Retina (tissue), 1 donor: ENCODE measurements at regions not wholly inside any gene's neighbourhood (a gene's known extent, or its start where the extent isn't known, plus 50 kb on each side); places are given as distances from the start of the nearest gene placed in this dataset.

Experiments used
- DNase-seq: peaks from one replicate; pipeline ENCODE4 v3.0.0-alpha.2; 2016

DNA sequence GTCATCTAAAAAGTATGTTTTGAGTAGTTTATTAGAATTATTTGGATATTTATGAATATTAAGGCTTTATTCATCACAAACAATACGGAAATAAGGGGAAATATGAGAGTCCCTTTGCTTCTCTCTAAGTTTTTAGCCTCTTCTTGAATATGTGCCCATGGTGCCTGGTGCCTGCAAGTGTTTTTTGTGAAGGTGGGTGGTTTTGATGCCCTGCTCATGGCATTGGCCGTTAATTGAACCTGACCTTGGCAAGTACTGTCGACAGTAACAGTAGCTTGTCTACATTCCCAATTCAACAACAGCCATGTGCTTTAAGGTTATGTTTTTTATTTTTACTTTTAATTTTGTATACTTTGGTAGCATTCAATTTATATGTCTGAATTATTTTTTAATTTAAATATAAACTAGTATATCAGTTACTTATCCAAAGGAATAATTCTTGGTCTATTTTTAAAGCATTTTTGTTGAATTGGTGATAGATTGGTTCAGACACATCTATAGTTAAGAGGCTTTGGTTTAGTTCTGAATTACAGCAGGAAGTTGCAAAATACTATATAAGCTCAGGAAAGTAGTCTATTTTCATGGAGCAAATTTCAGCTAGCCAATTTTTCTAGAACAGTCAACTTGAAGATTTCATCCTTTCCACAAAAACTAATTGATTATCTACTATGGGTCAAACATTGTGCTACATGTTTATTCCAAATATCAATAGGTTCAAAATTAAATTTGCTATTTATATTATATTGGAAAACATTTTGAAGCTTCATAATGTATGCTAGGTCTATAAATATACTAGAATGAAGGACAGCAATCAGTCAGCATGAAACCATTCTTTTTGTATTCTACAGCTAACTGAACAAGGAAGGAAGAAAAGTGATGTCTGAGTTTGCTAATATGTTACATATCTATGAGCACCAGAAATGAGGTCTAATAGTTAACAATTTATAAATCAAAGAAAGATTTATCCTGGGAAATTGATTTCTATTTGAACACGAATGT lies 184.4 kb downstream of the MRPL39 start:
- DNase-seq: no peak

DNA sequence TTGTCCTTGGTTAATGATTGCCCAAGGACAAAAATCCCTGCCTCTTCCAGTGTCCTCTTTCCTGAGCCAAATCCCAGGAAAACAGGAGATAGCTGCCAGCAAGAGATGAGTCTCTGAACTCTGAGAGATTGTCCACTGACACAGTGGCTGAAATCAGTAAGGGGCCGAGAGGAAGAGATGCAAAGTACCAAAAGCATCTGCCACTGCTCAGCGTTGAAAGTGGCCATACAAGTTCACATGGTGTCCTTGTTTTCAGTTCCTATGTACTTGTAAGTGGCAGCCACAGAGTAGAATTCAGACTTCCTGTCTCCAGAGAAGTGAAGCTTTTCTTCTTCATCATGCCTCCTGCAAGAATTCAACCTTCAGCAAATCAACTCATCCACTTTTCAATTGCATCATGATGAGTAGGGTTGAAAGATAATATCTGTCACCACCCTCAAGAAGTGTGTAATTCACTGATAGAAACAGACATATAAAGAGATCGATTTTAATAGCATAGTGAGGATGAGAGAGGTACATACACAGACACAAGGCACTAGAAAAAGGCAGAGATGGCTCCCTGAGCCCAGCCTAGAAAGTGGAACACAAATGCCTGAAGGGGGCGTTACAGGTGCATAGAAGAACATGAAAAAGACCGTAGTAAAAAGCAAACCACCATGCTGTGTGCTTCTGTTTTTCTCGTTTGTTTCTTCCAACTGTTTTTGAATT lies 185.8 kb downstream of the MRPL39 start:
- DNase-seq: no peak

DNA sequence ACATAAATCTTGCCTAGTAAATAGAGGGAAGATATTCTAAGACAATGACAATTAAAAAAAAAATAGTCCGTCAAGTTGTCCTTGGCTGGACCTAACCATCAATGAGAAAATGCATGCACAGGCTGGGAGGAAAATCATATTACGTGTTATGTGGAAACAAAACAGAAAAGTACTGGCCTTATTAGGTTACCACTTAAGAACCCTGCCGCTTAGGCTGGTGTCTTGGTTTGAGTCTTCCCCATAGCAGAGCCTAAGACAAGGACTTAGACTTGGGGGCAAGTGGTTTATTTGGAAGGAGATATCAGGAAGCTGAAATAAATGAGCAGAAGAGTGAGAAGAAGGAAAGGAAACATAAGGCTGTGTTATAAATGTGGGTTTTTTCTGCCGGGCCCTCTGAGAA lies 186.4 kb downstream of the MRPL39 start:
- DNase-seq: no peak

DNA sequence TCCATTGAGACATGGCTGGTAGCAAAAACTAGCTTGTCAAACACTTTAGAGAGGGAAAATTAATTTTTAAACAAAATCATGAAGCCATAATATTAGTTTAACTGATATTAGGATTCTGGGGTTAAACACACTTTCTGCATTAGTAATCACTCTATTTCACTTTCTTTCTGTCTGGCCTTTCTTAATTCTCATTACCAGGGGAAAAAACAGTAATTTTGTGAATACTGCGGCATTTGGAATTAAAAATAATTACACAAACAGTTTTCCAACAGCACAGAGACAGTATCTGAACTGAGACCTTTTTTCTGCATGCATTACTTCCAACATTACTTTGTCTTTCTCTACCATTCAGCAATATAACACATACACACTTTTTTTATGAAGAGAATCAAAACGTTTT lies 190.6 kb downstream of the MRPL39 start:
- no peak for DNase-seq

DNA sequence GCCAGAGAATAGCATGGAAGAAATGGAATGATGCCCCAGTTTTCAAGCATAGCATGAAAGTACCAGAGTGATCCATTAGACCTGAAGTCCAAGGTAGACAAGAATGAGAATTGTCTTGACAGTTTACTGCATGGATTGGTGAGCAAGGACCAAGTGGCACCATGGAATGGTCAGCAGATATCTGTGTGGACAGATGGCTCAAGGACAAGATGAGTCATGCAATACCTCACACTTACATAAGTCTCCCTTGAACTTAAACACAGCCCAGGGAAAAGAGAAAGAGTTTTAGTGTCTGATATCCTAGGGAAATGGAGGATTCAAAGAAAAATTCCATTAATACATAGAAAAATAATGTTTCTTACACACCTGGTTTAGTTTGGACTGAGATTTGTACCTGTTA lies 195.2 kb downstream of the MRPL39 start:
- DNase-seq: no peak

DNA sequence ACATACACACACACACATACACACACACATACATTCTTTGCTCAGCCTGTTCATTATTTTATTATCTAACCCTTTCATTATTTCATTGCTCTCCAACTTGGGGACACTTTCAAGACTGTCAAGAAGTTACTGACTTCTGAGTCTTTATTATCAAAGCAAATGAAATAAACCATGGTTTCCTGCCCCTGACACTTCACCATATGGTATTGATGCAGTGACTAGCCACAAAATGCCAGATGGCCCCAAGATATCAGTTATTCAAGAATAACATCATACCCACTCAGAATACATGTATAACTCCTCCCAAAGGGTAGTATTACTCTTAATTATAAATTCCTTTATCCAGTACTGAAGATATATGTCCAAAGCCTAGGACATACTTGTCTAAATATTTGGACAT lies 197.3 kb downstream of the MRPL39 start:
- no peak for DNase-seq

DNA sequence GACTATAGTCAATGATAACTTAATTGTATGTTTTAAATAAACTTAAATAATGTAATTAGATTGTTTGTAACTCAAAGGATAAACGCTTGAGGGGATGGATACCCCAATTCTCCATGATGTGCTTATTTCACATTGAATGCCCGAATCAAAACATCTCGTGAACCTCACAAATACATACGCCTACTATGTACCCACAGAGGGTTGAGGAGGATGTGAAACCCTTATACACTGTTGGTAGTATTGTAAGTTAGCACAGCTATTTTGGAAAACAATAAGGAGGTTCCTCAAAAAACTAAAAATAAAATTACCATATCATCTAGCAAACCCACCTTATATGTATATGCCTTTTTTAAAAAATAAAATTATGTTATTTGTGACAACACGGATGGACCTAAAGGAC lies 198.6 kb downstream of the MRPL39 start:
- DNase-seq: no peak

DNA sequence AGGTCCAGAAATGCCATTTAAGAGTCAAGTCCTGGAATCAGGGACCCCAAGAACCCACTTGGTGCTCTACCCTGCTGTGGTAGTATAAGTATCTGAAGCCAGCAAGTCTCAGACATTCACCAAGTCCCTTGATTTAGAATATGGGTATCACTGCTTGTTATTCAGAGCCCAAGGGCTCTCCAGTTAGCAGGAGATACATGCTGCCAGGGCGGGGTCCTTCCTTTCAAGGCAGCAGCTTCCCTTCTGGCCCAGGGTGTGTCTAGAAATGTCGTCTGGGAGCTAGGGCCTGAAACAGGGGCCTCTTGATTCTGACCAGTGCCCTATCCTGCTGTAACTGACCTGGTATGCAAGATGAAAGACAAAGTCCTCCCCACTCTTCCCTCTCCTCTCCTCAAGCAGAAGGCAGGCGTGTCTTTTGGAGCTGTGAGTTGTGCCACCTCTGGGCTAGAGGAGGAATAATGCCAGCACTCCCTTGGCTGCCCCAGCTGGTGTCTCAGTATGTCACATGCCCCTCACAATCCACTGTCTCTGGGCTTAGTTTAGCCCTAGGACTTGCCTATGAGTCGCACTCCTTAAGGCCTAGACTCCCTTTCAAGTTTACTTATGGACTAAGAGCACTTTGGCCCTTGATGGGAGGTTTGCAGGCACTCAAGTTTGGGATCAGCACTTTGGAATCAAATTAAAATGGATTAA lies 200.2 kb downstream of the MRPL39 start:
- DNase-seq: no peak

DNA sequence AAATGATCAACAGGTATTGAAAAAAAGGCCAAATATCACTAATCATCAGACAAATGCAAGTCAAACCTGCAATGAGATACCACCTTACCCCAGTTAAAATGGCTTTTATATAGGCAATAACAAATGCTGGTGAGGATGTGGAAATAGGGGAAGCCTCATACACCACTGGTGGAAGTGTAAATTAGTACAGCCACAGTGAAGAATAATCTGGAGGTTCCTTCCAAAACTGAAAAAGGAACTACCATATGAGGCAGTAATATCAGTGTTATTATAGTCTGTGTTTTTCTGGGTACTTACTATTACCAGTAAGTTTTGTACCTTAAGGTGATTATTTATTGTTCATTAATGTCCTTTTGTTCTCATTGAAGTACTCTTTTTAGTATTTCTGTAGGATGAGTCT lies 201.3 kb downstream of the MRPL39 start:
- no peak for DNase-seq

DNA sequence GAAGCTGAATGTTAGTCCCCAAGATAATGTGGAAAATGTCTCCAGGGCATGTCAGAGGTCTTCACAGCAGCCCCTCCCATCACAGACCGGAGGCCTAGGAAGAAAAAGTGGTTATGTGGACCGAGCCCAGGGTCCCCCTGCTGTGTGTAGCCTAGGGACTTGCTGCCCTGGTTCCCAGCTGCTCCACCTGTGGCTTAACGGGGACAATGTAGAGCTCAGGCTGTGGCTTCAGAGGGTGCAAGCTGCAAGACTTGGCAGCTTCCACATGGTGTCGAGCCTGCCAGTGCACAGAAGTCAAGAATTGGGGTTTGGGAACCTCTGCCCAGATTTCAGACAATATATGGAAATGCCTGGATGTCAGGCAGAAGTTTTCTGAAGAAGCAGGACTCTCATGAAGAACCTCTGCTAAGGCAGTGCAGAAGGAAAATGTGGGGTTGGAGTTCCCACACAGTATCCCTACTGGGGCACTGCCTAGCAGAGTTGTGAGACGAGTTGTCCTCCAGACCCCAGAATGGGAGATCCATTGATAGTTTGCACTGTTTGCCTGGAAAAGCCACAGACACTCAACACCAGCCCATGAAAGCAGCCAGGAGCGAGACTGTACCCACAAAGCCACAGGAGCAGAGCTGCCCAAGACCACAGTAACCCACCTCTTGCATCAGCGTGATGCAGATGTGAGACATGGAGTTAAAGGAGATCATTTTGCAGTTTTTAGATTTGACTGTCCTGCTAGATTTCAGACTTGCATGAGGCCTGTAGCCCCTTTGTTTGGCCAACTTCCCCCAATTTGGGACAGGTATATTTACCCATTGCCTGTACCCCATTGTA lies 204.9 kb downstream of the MRPL39 start:
- no peak for DNase-seq

DNA sequence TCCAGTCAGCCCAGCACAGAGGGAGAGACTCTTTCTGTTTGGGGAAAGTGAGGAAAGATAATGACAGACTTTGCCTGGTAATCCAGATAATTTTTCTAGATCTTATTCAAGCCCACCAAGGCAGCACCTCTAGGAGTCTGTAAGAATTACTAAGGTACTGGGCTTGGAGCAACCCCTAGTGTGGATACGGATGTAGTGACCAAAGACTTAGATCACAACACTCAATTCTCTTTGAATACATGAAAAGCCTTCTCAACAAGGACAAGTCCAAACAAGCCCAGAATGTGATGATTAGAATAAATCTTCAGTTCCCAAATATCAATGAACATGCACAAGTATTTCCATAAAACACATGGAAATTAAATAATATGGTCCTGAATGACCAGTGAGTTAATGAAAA lies 206.9 kb downstream of the MRPL39 start:
- DNase-seq: no peak

DNA sequence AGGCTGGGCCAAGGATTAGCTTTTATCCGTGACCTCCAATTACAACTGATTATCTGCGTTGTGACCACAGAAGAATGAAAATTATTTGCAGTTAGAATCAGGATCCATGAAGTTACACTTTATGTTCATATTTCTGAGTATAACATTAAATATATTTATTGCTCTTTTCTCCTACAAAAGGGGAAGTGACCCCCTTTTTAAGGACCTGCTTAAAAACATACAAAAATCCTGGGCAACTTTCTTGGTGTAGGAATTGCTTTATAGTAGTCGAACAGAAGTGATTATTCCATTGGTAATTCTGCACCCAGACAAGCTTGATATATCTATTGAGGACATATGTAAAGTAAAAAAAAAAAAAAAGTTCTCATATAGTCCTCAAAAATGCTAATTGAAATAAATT lies 208.7 kb downstream of the MRPL39 start:
- DNase-seq: no peak

DNA sequence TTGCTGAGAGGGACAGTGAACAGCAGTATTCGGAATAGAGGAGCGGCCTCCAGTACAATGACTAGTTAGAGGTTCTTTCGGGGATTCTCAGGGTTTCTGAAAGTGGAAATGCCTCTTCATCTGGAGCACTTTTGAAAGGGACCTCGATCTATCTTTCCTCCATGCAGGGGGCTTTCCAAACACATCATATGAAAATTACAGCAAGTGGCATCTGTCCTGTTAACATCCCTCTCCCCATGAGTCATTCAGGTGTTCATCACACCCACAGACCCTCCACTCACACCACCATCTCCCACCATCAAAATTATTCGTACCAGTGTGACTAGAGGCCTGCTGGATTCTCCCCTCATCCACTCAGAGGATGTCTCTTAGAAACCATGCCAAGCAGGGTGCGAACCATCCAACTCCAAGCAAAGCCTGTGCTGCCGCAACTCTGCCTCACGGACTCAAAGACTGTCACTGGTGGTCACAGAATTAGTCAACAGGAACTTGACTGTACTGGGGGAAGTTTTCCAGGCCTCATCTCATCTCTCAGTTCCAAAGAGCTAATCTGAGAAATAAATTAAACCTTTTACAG lies 211.1 kb downstream of the MRPL39 start:
- DNase-seq: no peak

DNA sequence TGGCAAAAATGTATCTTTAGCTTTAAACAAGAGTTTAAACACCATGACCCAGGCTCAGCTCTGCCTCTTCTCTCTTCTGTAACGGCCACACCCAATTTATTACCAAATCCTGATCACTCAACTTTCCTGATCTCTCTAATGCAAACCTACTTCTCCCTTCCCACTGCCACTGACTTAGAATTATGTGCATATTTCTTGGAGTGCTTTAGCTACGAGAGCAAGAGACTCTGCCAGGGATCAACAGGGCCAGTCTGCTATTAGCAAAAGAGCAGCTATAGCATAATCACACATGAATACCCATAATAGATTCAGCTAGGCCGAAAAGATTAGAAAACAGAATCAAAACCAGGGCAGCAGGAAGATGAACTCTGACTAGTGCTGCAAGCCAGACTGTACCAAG lies 215.5 kb downstream of the MRPL39 start:
- DNase-seq: no peak

DNA sequence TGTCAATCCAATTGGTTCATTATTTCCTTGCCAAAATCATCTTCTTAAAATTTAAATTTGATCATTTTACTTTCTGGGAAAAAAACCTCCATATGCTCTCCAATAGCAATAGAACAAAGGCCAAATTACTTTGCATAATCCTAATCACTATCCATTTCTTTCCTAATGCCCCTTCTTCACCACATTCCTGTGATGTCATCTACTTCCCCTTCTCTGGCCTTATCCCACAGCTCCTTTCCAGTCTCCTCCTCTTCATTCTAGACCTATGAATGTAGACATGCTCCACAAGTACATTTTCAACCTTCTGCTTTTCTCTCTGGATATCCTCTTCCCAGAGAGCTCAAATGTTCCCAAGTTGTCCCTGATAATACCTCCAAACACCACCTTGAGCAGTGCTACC lies 216.6 kb downstream of the MRPL39 start:
- no peak for DNase-seq

DNA sequence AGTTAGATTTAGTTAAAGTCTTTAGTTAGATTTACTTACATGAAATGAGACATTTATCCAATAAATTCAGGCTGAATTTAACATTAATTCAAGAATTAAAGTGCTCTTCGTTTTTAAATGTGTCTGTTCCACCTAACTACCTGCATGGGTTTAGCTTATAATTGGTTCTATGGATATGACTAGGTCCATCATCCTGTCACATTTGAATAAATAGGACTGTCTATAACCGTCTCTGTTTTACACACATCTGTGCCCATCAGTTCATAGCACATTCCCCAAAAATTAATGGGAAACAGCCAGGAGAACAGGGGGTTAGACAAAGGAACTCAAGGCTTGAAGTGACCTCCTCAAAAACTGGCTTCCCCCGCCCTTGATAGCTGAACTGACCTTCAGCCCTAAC lies 219.6 kb downstream of the MRPL39 start:
- DNase-seq: no peak

DNA sequence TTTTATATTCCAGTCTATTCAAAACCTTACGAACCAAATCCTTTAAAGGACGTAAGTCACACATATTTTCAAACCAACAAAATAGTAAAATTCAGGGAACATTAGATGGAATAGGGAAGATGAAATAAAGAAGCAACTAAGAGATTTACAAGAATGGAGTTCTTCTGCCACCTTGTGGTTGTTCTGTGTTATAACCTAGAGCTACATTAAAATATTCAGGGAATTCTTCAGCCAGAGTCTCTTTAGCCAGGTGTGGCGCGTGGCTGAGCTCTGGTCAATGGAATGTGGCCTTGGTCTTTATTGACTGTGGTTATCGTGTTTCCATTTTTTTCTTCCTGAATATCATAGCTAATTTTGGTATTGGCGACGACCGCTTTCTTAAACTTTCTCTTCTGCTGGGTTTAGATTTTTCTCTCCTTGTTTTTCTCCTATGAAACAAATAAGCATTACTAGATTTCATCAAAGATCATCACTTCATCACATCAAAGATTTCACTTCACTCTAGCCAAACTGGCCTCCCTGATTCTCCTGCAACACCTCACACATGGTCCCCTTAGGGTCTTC lies 221.3 kb downstream of the MRPL39 start:
- DNase-seq: peak; percentile 42

DNA sequence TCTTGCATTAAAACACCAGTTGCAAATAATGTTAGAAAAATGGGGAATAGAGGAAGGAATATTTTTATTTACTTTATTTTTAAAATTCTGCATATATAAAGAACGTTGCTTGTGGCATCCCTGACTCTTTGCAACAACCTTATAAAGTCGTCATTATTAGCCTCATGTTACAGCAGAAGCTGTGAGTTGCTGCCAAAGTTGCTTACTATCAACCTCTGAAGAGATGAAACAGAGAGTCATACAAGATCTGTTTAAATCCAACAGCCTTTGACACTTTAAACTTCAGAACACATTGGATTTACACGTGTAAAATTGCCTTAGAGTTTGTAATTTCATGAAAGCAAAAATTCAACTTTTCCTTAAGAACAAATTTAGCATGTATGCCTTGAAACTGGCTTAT lies 221.9 kb downstream of the MRPL39 start:
- no peak for DNase-seq

DNA sequence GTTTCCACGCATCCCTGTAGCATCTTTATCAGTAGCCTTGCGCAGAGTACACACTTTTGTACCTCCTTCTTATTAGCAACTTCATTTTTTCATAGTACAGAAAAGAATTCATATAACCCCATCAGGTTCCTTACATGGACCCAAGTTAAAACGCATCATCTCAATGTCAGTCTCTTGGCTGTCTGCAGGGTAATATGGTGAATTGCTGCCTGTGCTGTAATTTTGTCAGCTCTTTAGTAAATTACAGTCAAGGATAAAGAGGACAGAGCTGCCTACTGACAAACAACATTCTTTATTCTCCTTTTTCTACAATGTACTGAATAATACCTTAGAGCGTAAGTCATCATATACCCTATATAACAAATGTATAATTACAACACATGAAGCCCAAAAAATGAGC lies 222.5 kb downstream of the MRPL39 start:
- no peak for DNase-seq

DNA sequence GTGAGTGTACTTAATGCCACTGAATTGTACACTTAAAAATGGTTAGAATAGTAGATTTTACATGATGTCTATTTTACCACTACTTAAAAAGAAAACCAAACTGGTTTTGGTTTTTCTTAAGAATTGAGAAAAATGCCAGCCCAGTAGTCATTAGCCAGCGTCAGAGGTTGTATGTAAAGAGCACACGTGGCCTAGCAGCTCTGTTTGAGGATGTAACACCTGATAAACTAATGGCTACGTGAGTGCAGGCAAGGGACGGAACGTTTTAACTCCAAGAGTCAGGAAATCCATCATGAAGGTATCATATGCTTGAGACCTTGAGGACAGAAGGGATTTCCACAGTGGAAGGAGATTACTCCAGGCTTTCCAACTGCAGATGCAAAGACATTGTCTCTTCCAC lies 223.7 kb downstream of the MRPL39 start:
- no peak for DNase-seq

DNA sequence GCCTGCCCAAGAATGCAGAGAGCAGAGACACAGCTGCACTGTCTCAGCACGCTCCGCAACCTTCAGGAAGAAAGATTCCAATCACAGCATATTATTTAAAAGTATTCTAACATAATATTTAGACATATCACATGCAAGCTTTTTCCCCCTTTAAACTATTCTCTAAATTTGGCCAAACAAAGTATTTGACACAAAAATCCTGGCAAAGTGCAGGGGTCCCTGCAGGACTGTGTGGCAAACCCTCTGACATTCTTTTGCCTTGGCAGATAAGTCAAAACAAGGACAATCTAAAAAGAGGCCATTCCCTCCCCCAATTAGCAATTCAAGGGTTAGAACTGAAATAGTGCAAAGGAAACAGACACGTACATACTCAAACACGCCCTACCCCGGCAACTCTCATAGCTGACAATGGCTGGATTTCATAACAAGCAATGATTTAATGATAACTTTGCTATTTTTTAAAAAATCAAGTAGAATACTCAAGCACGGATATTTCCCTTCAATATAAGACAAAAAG lies 225.3 kb downstream of the MRPL39 start:
- no peak for DNase-seq

DNA sequence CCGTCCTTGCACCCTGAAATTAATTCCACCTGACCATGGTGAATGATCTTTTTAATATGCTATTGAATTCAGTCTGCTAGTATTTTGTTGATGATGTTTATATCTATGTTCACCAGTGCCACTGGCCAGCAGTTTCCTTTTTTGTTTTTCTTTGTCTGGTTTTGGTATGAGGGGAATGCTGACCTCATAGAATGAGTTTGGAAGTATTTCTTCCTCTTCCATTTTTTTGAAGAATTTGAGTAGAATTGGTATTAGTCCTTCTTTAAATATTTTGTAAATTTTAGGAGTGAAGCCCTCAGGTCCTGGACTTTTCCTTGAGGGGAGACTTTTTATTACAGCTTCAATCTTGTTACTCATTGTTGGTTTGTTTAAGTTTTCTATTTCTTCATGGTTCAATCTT lies 231.6 kb downstream of the MRPL39 start:
- DNase-seq: no peak
